ENCODE measurements at regions not wholly inside any gene's neighbourhood (a gene's known extent, or its start where the extent isn't known, plus 50 kb on each side); places are given as distances from the start of the nearest gene placed in this dataset.

DNA sequence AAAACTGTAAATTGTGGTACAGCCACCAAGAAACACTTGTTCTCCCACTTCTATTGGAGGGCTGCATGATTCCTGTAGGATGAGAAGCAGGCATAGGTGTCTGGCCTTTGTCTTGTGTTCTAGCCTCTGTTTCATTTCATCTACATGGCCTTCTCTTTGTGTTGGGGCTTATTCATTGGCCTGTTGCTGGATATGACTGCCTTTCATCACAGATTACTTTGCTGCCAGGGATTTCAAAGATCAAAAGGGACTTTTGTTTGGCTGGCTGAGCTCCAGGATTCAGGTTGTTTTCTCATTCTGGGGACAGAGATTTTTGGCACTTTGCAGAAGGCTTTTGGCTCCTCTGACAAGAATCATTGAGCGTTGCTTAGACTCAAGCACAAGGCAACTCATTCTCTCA, 803.8 kb upstream of the TSPY4 start:
- TF ChIP-seq, protein P1, sequence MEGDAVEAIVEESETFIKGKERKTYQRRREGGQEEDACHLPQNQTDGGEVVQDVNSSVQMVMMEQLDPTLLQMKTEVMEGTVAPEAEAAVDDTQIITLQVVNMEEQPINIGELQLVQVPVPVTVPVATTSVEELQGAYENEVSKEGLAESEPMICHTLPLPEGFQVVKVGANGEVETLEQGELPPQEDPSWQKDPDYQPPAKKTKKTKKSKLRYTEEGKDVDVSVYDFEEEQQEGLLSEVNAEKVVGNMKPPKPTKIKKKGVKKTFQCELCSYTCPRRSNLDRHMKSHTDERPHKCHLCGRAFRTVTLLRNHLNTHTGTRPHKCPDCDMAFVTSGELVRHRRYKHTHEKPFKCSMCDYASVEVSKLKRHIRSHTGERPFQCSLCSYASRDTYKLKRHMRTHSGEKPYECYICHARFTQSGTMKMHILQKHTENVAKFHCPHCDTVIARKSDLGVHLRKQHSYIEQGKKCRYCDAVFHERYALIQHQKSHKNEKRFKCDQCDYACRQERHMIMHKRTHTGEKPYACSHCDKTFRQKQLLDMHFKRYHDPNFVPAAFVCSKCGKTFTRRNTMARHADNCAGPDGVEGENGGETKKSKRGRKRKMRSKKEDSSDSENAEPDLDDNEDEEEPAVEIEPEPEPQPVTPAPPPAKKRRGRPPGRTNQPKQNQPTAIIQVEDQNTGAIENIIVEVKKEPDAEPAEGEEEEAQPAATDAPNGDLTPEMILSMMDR (IDR thresholded peaks at IDR 0.05): no peak
- no peak for TF ChIP-seq POLR2A (IDR thresholded peaks at IDR 0.05)

Measured in Peyer's patch (tissue), 4 donors.